Transverse colon (tissue), 4 donors: ENCODE measurements at regions not wholly inside any gene's neighbourhood (a gene's known extent, or its start where the extent isn't known, plus 50 kb on each side); places are given as distances from the start of the nearest gene placed in this dataset.

ENCODE experiments used
- DNase-seq: peaks from one replicate; pipeline ENCODE4 v3.0.0-alpha.2; 2019
- H3K27ac ChIP-seq, 4 donors: fragments of 200-600 bp; sonication (generic); 2 replicates each; pipeline ENCODE4 v1.5.1; 2016 to 2018; ENCODE audit warnings: inconsistent platforms in 4 of 4
- H3K27me3 ChIP-seq: fragments of 200-600 bp; sonication (generic); 2 replicates; pipeline ENCODE4 v1.5.1; 2017; ENCODE audit warnings: inconsistent platforms
- H3K36me3 ChIP-seq, 4 donors: fragments of 200-600 bp; sonication (generic); 2 replicates each; pipeline ENCODE4 v1.5.1; 2017 to 2019; ENCODE audit warnings: inconsistent platforms in 4 of 4
- H3K4me1 ChIP-seq, 4 donors: fragments of 200-600 bp; sonication (generic); 2 replicates each; pipeline ENCODE4 v1.5.1; 2017 to 2020; ENCODE audit warnings: inconsistent platforms in 4 of 4
- H3K4me3 ChIP-seq, 4 donors: fragments of 200-600 bp; sonication (generic); 1 replicate in 1 of 4; 2 replicates in 3 of 4; pipeline versions ENCODE4 v1.5.1 to v1.6.1; 2017 to 2019; ENCODE audit warnings: inconsistent platforms in 4 of 4
- H3K9me3 ChIP-seq, 2 donors: fragments of 200-600 bp; sonication (generic); 2 replicates each; pipeline ENCODE4 v1.5.1; 2017 to 2019; ENCODE audit warnings: inconsistent platforms in 2 of 2
- CTCF ChIP-seq, 5 experiments: fragments of 200-600 bp in 3 of 5; fragments of 450-650 bp in 2 of 5; sonication (generic) in 3 of 5; IDR thresholded peaks; 1 replicate in 2 of 5; 2 replicates in 3 of 5; pipeline ENCODE4 v1.5.1; 2016 to 2017; ENCODE audit warnings: antibody characterized with exemption in 5 of 5, inconsistent platforms in 3 of 5, mild to moderate bottlenecking in 2 of 5, moderate library complexity in 1 of 5
- EP300 ChIP-seq: sonication (generic); formaldehyde crosslinking; IDR thresholded peaks from one replicate; pipeline ENCODE4 v1.6.1; 2017; ENCODE audit warnings: antibody characterized with exemption, low read depth
- POLR2A ChIP-seq: fragments of 450-650 bp; IDR thresholded peaks from one replicate; pipeline ENCODE4 v1.6.1; 2016; ENCODE audit warnings: antibody characterized with exemption, mild to moderate bottlenecking, moderate library complexity
- POLR2AphosphoS5 ChIP-seq, 3 donors: sonication (generic); formaldehyde crosslinking; IDR thresholded peaks; one replicate each; pipeline ENCODE4 v1.6.1; 2016; ENCODE audit warnings: antibody characterized with exemption in 3 of 3
- WGBS, 2 donors: methylation state at CpG; one replicate each; pipeline ENCODE4 v1.1.5; 2018; ENCODE audit warnings: low coverage in 1 of 2; 5-methylcytosine and 5-hydroxymethylcytosine counted together
- in situ Hi-C, 4 donors: fragments of 200-750 bp; cut with MboI; loops; one replicate each; pipeline versions ENCODE4 v1.15.0 to v1.15.1; 2017; ENCODE audit warnings: low sequenced_read_pairs in 3 of 4, low pct_ligation_motif_present in 1 of 4, low pct_unique_long_range_greater_than_20kb in 1 of 4
- intact Hi-C: fragments of 100-400 bp; cut with DNase I; formaldehyde crosslinking; loops from one replicate; pipeline ENCODE4 v1.15.1; 2023; ENCODE audit warnings: low total_unique reads

GRCh38 chr6:170210026-170210390 lies 80.9 kb downstream of the DLL1 start:
- TF ChIP-seq CTCF (IDR thresholded peaks at IDR 0.05) (no peak), EP300 (no peak), POLR2AphosphoS5 (IDR thresholded peaks at IDR 0.05) (no peak), POLR2A (no peak)
- H3K27me3 ChIP-seq: no peaks in the 10 kb centered on the region
- H3K9me3 ChIP-seq: no peaks in the 10 kb centered on the region
- 85 to 100% methylated on average over 4 to 20 of the region's 20 CpGs for WGBS, 2 donors
- no peak overlapping the region for H3K27ac ChIP-seq
- H3K4me1 ChIP-seq: no peaks in the 10 kb centered on the region
- in situ Hi-C loops: no loop called here
- DNase-seq: no peak
- no peaks in the 10 kb centered on the region for H3K36me3 ChIP-seq
- no peak overlapping the region for H3K4me3 ChIP-seq
- intact Hi-C loops: no loop called here

- no peaks in the 10 kb centered on the region for H3K9me3 ChIP-seq
- 87% methylated on average over 21 of the region's 22 CpGs; no CpG with 5 or more reads in 1 of the 2 donors for WGBS, 2 donors
- H3K27ac ChIP-seq: no peak overlapping the region
- no peaks in the 10 kb centered on the region for H3K36me3 ChIP-seq
- TF ChIP-seq CTCF (IDR thresholded peaks at IDR 0.05) (no peak), POLR2A (no peak), POLR2AphosphoS5 (IDR thresholded peaks at IDR 0.05) (no peak), EP300 (no peak)
- H3K4me1 ChIP-seq: no peaks in the 10 kb centered on the region
- no peaks in the 10 kb centered on the region for H3K27me3 ChIP-seq
- intact Hi-C loops (no loop called here), in situ Hi-C loops (no loop called here)
- no peak for DNase-seq
- no peak overlapping the region for H3K4me3 ChIP-seq
These were observed 81.4 kb downstream of the DLL1 start for GRCh38 chr6:170209354-170210025.

- WGBS, 2 donors: 91 to 100% methylated on average over 5 to 18 of the region's 18 CpGs
- no peaks in the 10 kb centered on the region for H3K27me3 ChIP-seq
- in situ Hi-C loops (no loop called here), intact Hi-C loops (no loop called here)
- no peak for DNase-seq
- H3K36me3 ChIP-seq: no peaks in the 10 kb centered on the region
- H3K4me1 ChIP-seq: no peaks in the 10 kb centered on the region
- no peak overlapping the region for H3K4me3 ChIP-seq
- no peak for TF ChIP-seq POLR2A
- TF ChIP-seq CTCF (IDR thresholded peaks at IDR 0.05): no peak
- TF ChIP-seq POLR2AphosphoS5 (IDR thresholded peaks at IDR 0.05): no peak
- TF ChIP-seq EP300: no peak
- H3K9me3 ChIP-seq: no peaks in the 10 kb centered on the region
- H3K27ac ChIP-seq: no peak overlapping the region
These were observed 82.1 kb downstream of the DLL1 start for GRCh38 chr6:170208651-170209353.

GRCh38 chr6:170208182-170208601 lies 82.7 kb downstream of the DLL1 start:
- no peaks in the 10 kb centered on the region for H3K27me3 ChIP-seq
- no peaks in the 10 kb centered on the region for H3K9me3 ChIP-seq
- DNase-seq: no peak
- in situ Hi-C loops (no loop called here), intact Hi-C loops (no loop called here)
- TF ChIP-seq POLR2AphosphoS5 (IDR thresholded peaks at IDR 0.05) (no peak), EP300 (no peak)
- WGBS, 2 donors: 60 to 86% methylated on average over 1 to 15 of the region's 15 CpGs
- H3K27ac ChIP-seq: no peak overlapping the region
- no peaks in the 10 kb centered on the region for H3K36me3 ChIP-seq
- H3K4me3 ChIP-seq: no peak overlapping the region
- no peaks in the 10 kb centered on the region for H3K4me1 ChIP-seq
